ENCODE measurements at regions not wholly inside any gene's neighbourhood (a gene's known extent, or its start where the extent isn't known, plus 50 kb on each side); places are given as distances from the start of the nearest gene placed in this dataset.

DNA sequence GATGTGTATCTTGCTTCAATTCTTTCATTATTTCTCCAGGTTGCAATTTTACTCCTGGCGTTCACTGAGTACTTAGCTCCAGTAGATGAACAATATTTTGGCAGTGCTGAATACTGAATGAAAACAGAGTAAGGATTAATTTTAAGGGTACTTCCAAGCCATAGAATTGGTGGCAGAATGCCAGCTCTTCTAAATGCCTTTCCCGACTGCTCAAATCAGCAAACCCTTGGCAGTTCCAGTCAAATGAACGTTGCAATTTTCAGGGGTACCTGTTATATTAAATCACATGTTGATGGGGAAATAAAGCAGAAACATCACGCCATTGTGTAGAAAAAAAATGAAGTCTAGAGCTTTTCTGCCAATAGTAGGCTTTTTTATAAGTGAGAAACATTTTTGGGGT is 282.4 kb upstream of the RPS23 start:
- TF ChIP-seq CTCF (IDR thresholded peaks at IDR 0.05) (no peak), RFX5 (IDR thresholded peaks at IDR 0.05) (no peak), CHD4 (IDR thresholded peaks at IDR 0.05; ENCODE audit: borderline replicate concordance) (no peak), RAD21 (conservative IDR thresholded peaks at IDR 0.05 in 1 of 2, IDR thresholded peaks at IDR 0.05 in 1 of 2) (no peak), EP300 (IDR thresholded peaks at IDR 0.05) (no peak), CBX8 (IDR thresholded peaks at IDR 0.05) (no peak), POLR2A (IDR thresholded peaks at IDR 0.05; ENCODE audit: low read length) (no peak), SMC3 (IDR thresholded peaks at IDR 0.05) (no peak), ZSCAN20 (CRISPR knock-in tag; IDR thresholded peaks at IDR 0.05) (no peak), FOSL2 (IDR thresholded peaks at IDR 0.05) (no peak), FOSL2 (CRISPR knock-in tag; IDR thresholded peaks at IDR 0.05) (no peak)
- TF ChIP-seq, protein P1, sequence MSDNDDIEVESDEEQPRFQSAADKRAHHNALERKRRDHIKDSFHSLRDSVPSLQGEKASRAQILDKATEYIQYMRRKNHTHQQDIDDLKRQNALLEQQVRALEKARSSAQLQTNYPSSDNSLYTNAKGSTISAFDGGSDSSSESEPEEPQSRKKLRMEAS (IDR thresholded peaks at IDR 0.05) = no peak
